ENCODE measurements at regions not wholly inside any gene's neighbourhood (a gene's known extent, or its start where the extent isn't known, plus 50 kb on each side); places are given as distances from the start of the nearest gene placed in this dataset.

- TF ChIP-seq POLR2A (IDR thresholded peaks at IDR 0.05; ENCODE audit: low read length) (no peak), GATA1 (IDR thresholded peaks at IDR 0.05; ENCODE audit: low read depth, low read length) (no peak)
Measured at GRCh38 chr14:34104489-34105397, 153.9 kb upstream of the EGLN3 start.
